ENCODE measurements at regions not wholly inside any gene's neighbourhood (a gene's known extent, or its start where the extent isn't known, plus 50 kb on each side); places are given as distances from the start of the nearest gene placed in this dataset.
A peak's percentile ranks its signal among the peaks of the same experiment; 100 is the strongest.

GRCh38 chr6:6376845-6377244 is 56.4 kb upstream of the F13A1 start:
- no peak for DNase-seq

GRCh38 chr6:6377621-6378020 is 57.2 kb upstream of the F13A1 start:
- no peak for DNase-seq

GRCh38 chr6:6379573-6379972 is 59.1 kb upstream of the F13A1 start:
- DNase-seq, result no peak

- no peak for DNase-seq
Observed at GRCh38 chr6:6384520-6384919, 64.1 kb upstream of the F13A1 start.

GRCh38 chr6:6386010-6386409 is 65.5 kb upstream of the F13A1 start:
- peak; percentile 88 to 90 for DNase-seq

GRCh38 chr6:6390849-6391602 is 70.6 kb upstream of the F13A1 start:
- DNase-seq, result no peak

GRCh38 chr6:6392214-6393068 is 72.0 kb upstream of the F13A1 start:
- DNase-seq, result no peak

GRCh38 chr6:6393069-6393529 is 72.6 kb upstream of the F13A1 start:
- DNase-seq, result no peak

GRCh38 chr6:6395581-6396197 is 75.2 kb upstream of the F13A1 start:
- peak; percentile 62 to 81 for DNase-seq

GRCh38 chr6:6397842-6398241 is 77.4 kb upstream of the F13A1 start:
- DNase-seq, result no peak

GRCh38 chr6:6399568-6399967 is 79.1 kb upstream of the F13A1 start:
- DNase-seq, result no peak

- no peak for DNase-seq
Observed at GRCh38 chr6:6401401-6401800, 80.9 kb upstream of the F13A1 start.

GRCh38 chr6:6402006-6402405 is 81.5 kb upstream of the F13A1 start:
- no peak for DNase-seq

GRCh38 chr6:6402591-6402990 is 82.1 kb upstream of the F13A1 start:
- DNase-seq, result no peak

GRCh38 chr6:6405031-6405430 is 84.6 kb upstream of the F13A1 start:
- DNase-seq, result no peak

GRCh38 chr6:6405997-6406714 is 85.7 kb upstream of the F13A1 start:
- no peak for DNase-seq

- no peak for DNase-seq
Observed at GRCh38 chr6:6406715-6407070, 86.2 kb upstream of the F13A1 start.

- DNase-seq, result peak; percentile 61 to 72
Observed at GRCh38 chr6:6407071-6407741, 86.7 kb upstream of the F13A1 start.

- no peak for DNase-seq
Observed at GRCh38 chr6:6409397-6410030, 89.1 kb upstream of the F13A1 start.

- DNase-seq, result no peak
Observed at GRCh38 chr6:6411115-6411514, 90.7 kb upstream of the F13A1 start.

- DNase-seq, result no peak
Observed at GRCh38 chr6:6412221-6412620, 91.8 kb upstream of the F13A1 start.

- DNase-seq, result no peak
Observed at GRCh38 chr6:6412700-6413099, 92.2 kb upstream of the F13A1 start.
